ENCODE measurements at regions not wholly inside any gene's neighbourhood (a gene's known extent, or its start where the extent isn't known, plus 50 kb on each side); places are given as distances from the start of the nearest gene placed in this dataset.

DNA sequence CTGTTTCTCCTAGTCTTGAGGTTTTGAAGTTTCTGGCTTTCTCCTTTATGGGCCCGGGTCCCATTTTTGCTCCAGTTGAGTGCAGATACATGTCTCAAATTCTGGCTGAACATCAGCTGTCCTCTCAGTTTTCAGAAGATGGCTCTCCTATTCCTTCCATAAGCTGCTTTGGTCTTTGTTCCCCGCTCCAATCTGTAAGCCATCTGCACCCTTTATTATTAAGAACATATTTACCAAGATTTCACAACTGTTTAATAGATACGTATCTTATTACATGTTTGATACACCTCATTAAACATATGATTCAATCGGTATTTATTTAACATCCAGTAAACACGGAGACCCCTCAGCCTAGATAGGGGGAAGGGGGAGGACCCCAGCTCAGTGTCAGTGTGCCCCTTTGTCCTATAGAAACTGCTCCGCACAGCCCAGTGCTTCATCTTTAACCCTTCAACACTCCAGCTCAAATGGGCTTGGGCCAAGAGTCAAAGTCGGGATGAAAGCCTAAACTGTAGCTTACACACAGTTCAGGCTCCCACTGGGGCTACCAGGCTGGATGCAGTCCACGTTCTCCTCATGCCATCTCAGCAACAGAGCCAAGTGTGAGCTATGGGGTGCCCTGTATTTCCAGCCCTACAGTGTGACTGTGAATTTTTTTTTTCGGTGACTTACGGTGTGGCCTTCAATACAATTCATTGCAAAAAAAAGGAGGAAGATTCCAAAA is 166.0 kb upstream of the ZFHX3 start:
- Histone ChIP-seq H3K27ac (no peak overlapping the region), H3K36me3 (no peaks in the 10 kb centered on the region), H3K4me3 (no peak overlapping the region), H3K9me3 (no peaks in the 10 kb centered on the region), H3K27me3 (no peaks in the 10 kb centered on the region), H3K4me1 (no peaks in the 10 kb centered on the region)
- no peak for FAIRE-seq
- ATAC-seq, result no peak
- 73 to 80% methylated on average over 10 of the region's 10 CpGs for WGBS, 2 donors
- no peak for TF ChIP-seq CTCF (IDR thresholded peaks at IDR 0.05)
- intact Hi-C loops (cut with DNase I), result no loop called here
- DNase-seq, result no peak

DNA sequence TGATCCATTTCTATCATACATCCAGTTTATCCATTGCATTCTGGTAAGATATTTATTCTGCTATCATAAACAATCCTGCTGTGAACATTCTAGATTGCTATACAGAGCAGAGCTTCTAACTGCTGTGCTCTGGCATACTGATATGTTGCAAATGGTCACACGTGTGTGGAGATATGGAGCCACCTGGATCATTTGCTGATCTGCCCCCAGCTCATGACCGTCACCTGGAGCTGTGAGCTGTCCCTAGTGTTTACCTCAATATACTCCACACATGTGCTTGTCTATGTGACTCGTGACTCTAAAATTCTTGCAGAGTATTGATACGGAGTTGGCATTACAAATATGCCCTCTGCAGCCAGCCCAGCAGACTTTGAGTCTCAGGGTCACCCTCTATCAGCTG is 164.5 kb upstream of the ZFHX3 start:
- TF ChIP-seq CTCF (IDR thresholded peaks at IDR 0.05), result no peak
- intact Hi-C loops (cut with DNase I), result no loop called here
- H3K4me1 ChIP-seq, result no peaks in the 10 kb centered on the region
- 48 to 64% methylated on average over 4 of the region's 4 CpGs for WGBS, 2 donors
- H3K27ac ChIP-seq, result no peak overlapping the region
- no peaks in the 10 kb centered on the region for H3K27me3 ChIP-seq
- no peak overlapping the region for H3K4me3 ChIP-seq
- no peak for ATAC-seq
- no peaks in the 10 kb centered on the region for H3K36me3 ChIP-seq
- no peak for FAIRE-seq
- no peak for DNase-seq
- H3K9me3 ChIP-seq, result no peaks in the 10 kb centered on the region

DNA sequence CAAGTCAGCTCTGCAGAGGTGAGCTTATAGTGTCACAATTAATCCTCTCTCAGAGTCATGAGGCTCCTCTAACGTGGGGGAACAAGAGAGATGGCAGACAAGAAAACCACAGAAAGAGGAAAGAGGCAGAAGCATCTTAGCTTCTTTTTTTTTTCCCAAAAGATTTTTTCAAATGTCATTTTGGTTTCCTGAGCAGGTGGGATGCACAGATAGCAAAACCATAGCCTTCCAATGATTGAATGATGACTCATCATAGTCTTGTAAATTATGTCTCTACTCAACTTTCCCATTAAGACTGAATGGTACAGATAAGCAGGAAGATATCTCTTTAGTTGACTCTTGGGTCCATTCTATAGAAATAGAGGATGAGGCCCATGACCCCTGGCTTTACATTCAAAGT is 162.8 kb upstream of the ZFHX3 start:
- Histone ChIP-seq H3K27me3 (no peaks in the 10 kb centered on the region), H3K36me3 (no peaks in the 10 kb centered on the region), H3K4me1 (peaks cover 0 to 2% (median 0%) of the 10 kb centered on the region in 3 donors), H3K4me3 (no peak overlapping the region), H3K27ac (no peak overlapping the region), H3K9me3 (no peaks in the 10 kb centered on the region)
- ATAC-seq (no peak), FAIRE-seq (no peak), DNase-seq (no peak)
- no peak for TF ChIP-seq CTCF (IDR thresholded peaks at IDR 0.05)
- intact Hi-C loops (cut with DNase I), result no loop called here
- WGBS, 2 donors, result 57 to 67% methylated on average over 1 of the region's 1 CpG

DNA sequence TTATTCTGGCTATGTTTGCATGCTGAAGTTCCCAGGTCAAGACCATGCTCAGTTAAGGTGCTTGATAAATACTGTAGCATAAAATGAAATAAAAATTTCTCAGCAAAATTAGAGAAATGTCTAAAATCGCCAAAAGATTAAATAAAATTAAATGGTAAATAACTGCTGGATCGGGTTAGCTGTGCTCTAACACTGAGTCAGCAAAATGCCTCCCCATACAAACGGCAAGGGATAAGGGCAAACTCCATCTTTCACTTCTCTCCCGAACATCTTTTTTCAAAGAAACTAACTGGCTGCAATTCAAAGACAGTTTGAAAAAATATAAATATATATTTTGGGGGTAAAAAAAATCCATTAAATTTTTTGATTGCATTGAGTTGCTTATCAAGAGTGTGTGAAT is 162.2 kb upstream of the ZFHX3 start:
- Histone ChIP-seq H3K4me1 (peaks cover under 1 to 7% (median under 1%) of the 10 kb centered on the region in 3 donors), H3K9me3 (no peaks in the 10 kb centered on the region), H3K27ac (no peak overlapping the region), H3K36me3 (no peaks in the 10 kb centered on the region), H3K4me3 (no peak overlapping the region), H3K27me3 (no peaks in the 10 kb centered on the region)
- DNase-seq, result no peak
- WGBS, 2 donors, result 31 to 37% methylated on average over 4 of the region's 4 CpGs
- TF ChIP-seq CTCF (IDR thresholded peaks at IDR 0.05), result no peak
- intact Hi-C loops (cut with DNase I), result no loop called here
- no peak for ATAC-seq
- FAIRE-seq, result no peak

- ATAC-seq (no peak), DNase-seq (no peak), FAIRE-seq (no peak)
- Histone ChIP-seq H3K36me3 (no peaks in the 10 kb centered on the region), H3K4me1 (peaks cover 6 to 15% (median 8%) of the 10 kb centered on the region in 3 donors), H3K9me3 (no peaks in the 10 kb centered on the region), H3K27ac (no peak overlapping the region), H3K27me3 (no peaks in the 10 kb centered on the region), H3K4me3 (no peak overlapping the region)
- WGBS, 2 donors, result 84 to 91% methylated on average over 2 of the region's 2 CpGs
- intact Hi-C loops (cut with DNase I), result no loop called here
- TF ChIP-seq CTCF (IDR thresholded peaks at IDR 0.05), result no peak
Observed at GRCh38 chr16:73209190-73209589, 161.3 kb upstream of the ZFHX3 start.
